HAP-1 (cell line): ENCODE measurements at regions not wholly inside any gene's neighbourhood (a gene's known extent, or its start where the extent isn't known, plus 50 kb on each side); places are given as distances from the start of the nearest gene placed in this dataset.
"Not testable (repeated sequence)": the region's sequence is repeated elsewhere in the genome, so short reads cannot be mapped to it uniquely, and the experiment has no call there.

Source experiments
- DNase-seq, 2 experiments: peaks; one replicate each; pipeline ENCODE4 v3.0.0-alpha.2; 2016 to 2020; ENCODE audit warnings: low spot score in 2 of 2
- H3K27me3 ChIP-seq: fragments of 250-450 bp; sonication (Bioruptor Pico); 2 replicates; pipeline ENCODE4 v1.5.1; 2020; ENCODE audit warnings: low read depth, mild to moderate bottlenecking, moderate library complexity
- H3K36me3 ChIP-seq: fragments of 250-450 bp; sonication (Bioruptor Pico); replicated peaks from 2 replicates; pipeline ENCODE4 v1.5.1; 2020; ENCODE audit warnings: mild to moderate bottlenecking
- H3K4me1 ChIP-seq: fragments of 250-450 bp; sonication (Bioruptor Pico); 2 replicates; pipeline ENCODE4 v1.5.1; 2020; ENCODE audit warnings: mild to moderate bottlenecking
- H3K4me3 ChIP-seq: fragments of 250-450 bp; sonication (Bioruptor Pico); 2 replicates; pipeline ENCODE4 v1.5.1; 2020; ENCODE audit warnings: mild to moderate bottlenecking, moderate library complexity
- H3K9me3 ChIP-seq: fragments of 250-450 bp; sonication (Bioruptor Pico); 2 replicates; pipeline ENCODE4 v1.5.1; 2020; ENCODE audit warnings: mild to moderate bottlenecking, moderate library complexity
- in situ Hi-C: fragments of 300-500 bp; cut with MboI; formaldehyde crosslinking; loops from 3 replicates; pipeline ENCODE4 v1.14.3; 2020; ENCODE audit warnings: low sequenced_read_pairs, inconsistent platforms, mixed read lengths

- Histone ChIP-seq H3K4me3 (no peak overlapping the region), H3K36me3 (no peaks in the 10 kb centered on the region), H3K9me3 (no peaks in the 10 kb centered on the region), H3K4me1 (no peaks in the 10 kb centered on the region), H3K27me3 (0 out of 2 replicates have a peak, but pooled peaks cover 2% of the 10 kb centered on the region)
- no peak for DNase-seq
- in situ Hi-C loops = no loop called here
Measured at GRCh38 chr14:30468354-30468753, 90.6 kb upstream of the G2E3 start.

GRCh38 chr14:30471980-30472379 lies 87.0 kb upstream of the G2E3 start:
- H3K4me3 ChIP-seq = no peak overlapping the region
- no peak for DNase-seq
- no peaks in the 10 kb centered on the region for H3K4me1 ChIP-seq
- no peaks in the 10 kb centered on the region for H3K36me3 ChIP-seq
- in situ Hi-C loops = no loop called here
- H3K9me3 ChIP-seq = no peaks in the 10 kb centered on the region
- H3K27me3 ChIP-seq = 0 out of 2 replicates have a peak, but pooled peaks cover 2% of the 10 kb centered on the region

- H3K27me3 ChIP-seq, H3K9me3 ChIP-seq, H3K4me1 ChIP-seq, in situ Hi-C loops, H3K36me3 ChIP-seq, H3K4me3 ChIP-seq, DNase-seq: not testable (repeated sequence)
Measured at GRCh38 chr14:30473846-30474696, 84.9 kb upstream of the G2E3 start.

GRCh38 chr14:30482276-30482675 lies 76.7 kb upstream of the G2E3 start:
- Histone ChIP-seq H3K4me1 (no peaks in the 10 kb centered on the region), H3K4me3 (no peak overlapping the region), H3K9me3 (no peaks in the 10 kb centered on the region), H3K27me3 (no peaks in the 10 kb centered on the region), H3K36me3 (no peaks in the 10 kb centered on the region)
- in situ Hi-C loops = no loop called here
- DNase-seq = no peak

- no peaks in the 10 kb centered on the region for H3K27me3 ChIP-seq
- no peaks in the 10 kb centered on the region for H3K9me3 ChIP-seq
- no peak overlapping the region for H3K4me3 ChIP-seq
- no peaks in the 10 kb centered on the region for H3K36me3 ChIP-seq
- in situ Hi-C loops = no loop called here
- H3K4me1 ChIP-seq = no peaks in the 10 kb centered on the region
- DNase-seq = no peak
Measured at GRCh38 chr14:30484201-30484600, 74.8 kb upstream of the G2E3 start.

- no peak for DNase-seq
- Histone ChIP-seq H3K9me3 (no peaks in the 10 kb centered on the region), H3K36me3 (no peaks in the 10 kb centered on the region), H3K27me3 (no peaks in the 10 kb centered on the region), H3K4me1 (no peaks in the 10 kb centered on the region), H3K4me3 (no peak overlapping the region)
- in situ Hi-C loops = no loop called here
Measured at GRCh38 chr14:30484976-30485375, 74.0 kb upstream of the G2E3 start.

- Histone ChIP-seq H3K36me3 (no peaks in the 10 kb centered on the region), H3K9me3 (no peaks in the 10 kb centered on the region), H3K27me3 (peaks cover 19% of the 10 kb centered on the region), H3K4me3 (no peak overlapping the region), H3K4me1 (no peaks in the 10 kb centered on the region)
- no peak for DNase-seq
- in situ Hi-C loops = no loop called here
Measured at GRCh38 chr14:30496852-30497251, 62.1 kb upstream of the G2E3 start.

- H3K9me3 ChIP-seq = no peaks in the 10 kb centered on the region
- in situ Hi-C loops = no loop called here
- H3K4me1 ChIP-seq = no peaks in the 10 kb centered on the region
- no peak for DNase-seq
- no peaks in the 10 kb centered on the region for H3K36me3 ChIP-seq
- H3K27me3 ChIP-seq = peaks cover 16% of the 10 kb centered on the region
- H3K4me3 ChIP-seq = no peak overlapping the region
Measured at GRCh38 chr14:30499358-30499757, 59.6 kb upstream of the G2E3 start.

- Histone ChIP-seq H3K27me3 (peaks cover 16% of the 10 kb centered on the region), H3K4me1 (no peaks in the 10 kb centered on the region), H3K36me3 (no peaks in the 10 kb centered on the region), H3K4me3 (no peak overlapping the region), H3K9me3 (no peaks in the 10 kb centered on the region)
- in situ Hi-C loops = no loop called here
- peak in 1 of 2 experiments; percentile 16 for DNase-seq
Measured at GRCh38 chr14:30500222-30500621, 58.7 kb upstream of the G2E3 start.

- peaks cover 2% of the 10 kb centered on the region; the same call in 1 of the 2 replicates for H3K27me3 ChIP-seq
- no peak overlapping the region for H3K4me3 ChIP-seq
- no peaks in the 10 kb centered on the region for H3K9me3 ChIP-seq
- DNase-seq = no peak
- no peaks in the 10 kb centered on the region for H3K4me1 ChIP-seq
- in situ Hi-C loops = no loop called here
- H3K36me3 ChIP-seq = no peaks in the 10 kb centered on the region
Measured at GRCh38 chr14:30507209-30507608, 51.7 kb upstream of the G2E3 start.
